ENCODE measurements at regions not wholly inside any gene's neighbourhood (a gene's known extent, or its start where the extent isn't known, plus 50 kb on each side); places are given as distances from the start of the nearest gene placed in this dataset.

- Histone ChIP-seq H3K36me3 (ENCODE audit: control insufficient read depth, insufficient read depth, low read length) (no peaks in the 10 kb centered on the region), H3K4me3 (ENCODE audit: low read depth, low read length) (no peak overlapping the region), H3K27me3 (ENCODE audit: control insufficient read depth, insufficient read depth, low read length) (no peaks in the 10 kb centered on the region)
- TF ChIP-seq CTCF (IDR thresholded peaks at IDR 0.05; ENCODE audit: insufficient read depth, low read length, severe bottlenecking): no peak
- no peak for FAIRE-seq
- DNase-seq (ENCODE audit: low read depth): no peak
Measured at GRCh38 chr18:39205565-39206195, 1640.1 kb upstream of the CELF4 start.

GRCh38 chr18:39200153-39200552 is 1634.6 kb upstream of the CELF4 start:
- Histone ChIP-seq H3K4me3 (ENCODE audit: low read depth, low read length) (no peak overlapping the region), H3K36me3 (ENCODE audit: control insufficient read depth, insufficient read depth, low read length) (no peaks in the 10 kb centered on the region), H3K27me3 (ENCODE audit: control insufficient read depth, insufficient read depth, low read length) (no peaks in the 10 kb centered on the region)
- TF ChIP-seq CTCF (IDR thresholded peaks at IDR 0.05; ENCODE audit: insufficient read depth, low read length, severe bottlenecking): no peak
- DNase-seq (ENCODE audit: low read depth) (no peak), FAIRE-seq (no peak)

- H3K36me3 ChIP-seq (ENCODE audit: control insufficient read depth, insufficient read depth, low read length): no peaks in the 10 kb centered on the region
- no peak for DNase-seq (ENCODE audit: low read depth)
- no peak for TF ChIP-seq CTCF (IDR thresholded peaks at IDR 0.05; ENCODE audit: insufficient read depth, low read length, severe bottlenecking)
- H3K4me3 ChIP-seq (ENCODE audit: low read depth, low read length): no peak overlapping the region
- no peak for FAIRE-seq
- H3K27me3 ChIP-seq (ENCODE audit: control insufficient read depth, insufficient read depth, low read length): no peaks in the 10 kb centered on the region
Measured at GRCh38 chr18:39199231-39199855, 1633.7 kb upstream of the CELF4 start.

- DNase-seq (ENCODE audit: low read depth): peak; percentile 82
- peak; percentile 62 for FAIRE-seq
- TF ChIP-seq CTCF (IDR thresholded peaks at IDR 0.05; ENCODE audit: insufficient read depth, low read length, severe bottlenecking): no peak
- Histone ChIP-seq H3K36me3 (ENCODE audit: control insufficient read depth, insufficient read depth, low read length) (no peaks in the 10 kb centered on the region), H3K4me3 (ENCODE audit: low read depth, low read length) (no peak overlapping the region), H3K27me3 (ENCODE audit: control insufficient read depth, insufficient read depth, low read length) (no peaks in the 10 kb centered on the region)
Measured at GRCh38 chr18:39198376-39198775, 1632.8 kb upstream of the CELF4 start.

- no peak for TF ChIP-seq CTCF (IDR thresholded peaks at IDR 0.05; ENCODE audit: insufficient read depth, low read length, severe bottlenecking)
- Histone ChIP-seq H3K4me3 (ENCODE audit: low read depth, low read length) (no peak overlapping the region), H3K36me3 (ENCODE audit: control insufficient read depth, insufficient read depth, low read length) (no peaks in the 10 kb centered on the region), H3K27me3 (ENCODE audit: control insufficient read depth, insufficient read depth, low read length) (no peaks in the 10 kb centered on the region)
- DNase-seq (ENCODE audit: low read depth) (no peak), FAIRE-seq (no peak)
Measured at GRCh38 chr18:39191931-39192330, 1626.3 kb upstream of the CELF4 start.

GRCh38 chr18:39191058-39191457 is 1625.5 kb upstream of the CELF4 start:
- no peak for FAIRE-seq
- no peak for TF ChIP-seq CTCF (IDR thresholded peaks at IDR 0.05; ENCODE audit: insufficient read depth, low read length, severe bottlenecking)
- no peaks in the 10 kb centered on the region for H3K36me3 ChIP-seq (ENCODE audit: control insufficient read depth, insufficient read depth, low read length)
- DNase-seq (ENCODE audit: low read depth): no peak
- no peaks in the 10 kb centered on the region for H3K27me3 ChIP-seq (ENCODE audit: control insufficient read depth, insufficient read depth, low read length)
- no peak overlapping the region for H3K4me3 ChIP-seq (ENCODE audit: low read depth, low read length)

Measured in bronchial epithelial cell (primary cell).